Vagina (tissue), 2 donors: ENCODE measurements at regions not wholly inside any gene's neighbourhood (a gene's known extent, or its start where the extent isn't known, plus 50 kb on each side); places are given as distances from the start of the nearest gene placed in this dataset.

Experiments
- CTCF ChIP-seq, 3 experiments: fragments of 450-650 bp in 2 of 3; fragments of 200-600 bp in 1 of 3; sonication (generic) in 1 of 3; IDR thresholded peaks; one replicate each; pipeline ENCODE4 v1.5.1; 2017 to 2019; ENCODE audit warnings: antibody characterized with exemption in 3 of 3, mild to moderate bottlenecking in 2 of 3, moderate library complexity in 2 of 3
- POLR2A ChIP-seq, 2 donors: fragments of 450-650 bp; IDR thresholded peaks; one replicate each; pipeline ENCODE4 v1.6.1; 2017; ENCODE audit warnings: antibody characterized with exemption in 2 of 2, mild to moderate bottlenecking in 2 of 2, moderate library complexity in 2 of 2

DNA sequence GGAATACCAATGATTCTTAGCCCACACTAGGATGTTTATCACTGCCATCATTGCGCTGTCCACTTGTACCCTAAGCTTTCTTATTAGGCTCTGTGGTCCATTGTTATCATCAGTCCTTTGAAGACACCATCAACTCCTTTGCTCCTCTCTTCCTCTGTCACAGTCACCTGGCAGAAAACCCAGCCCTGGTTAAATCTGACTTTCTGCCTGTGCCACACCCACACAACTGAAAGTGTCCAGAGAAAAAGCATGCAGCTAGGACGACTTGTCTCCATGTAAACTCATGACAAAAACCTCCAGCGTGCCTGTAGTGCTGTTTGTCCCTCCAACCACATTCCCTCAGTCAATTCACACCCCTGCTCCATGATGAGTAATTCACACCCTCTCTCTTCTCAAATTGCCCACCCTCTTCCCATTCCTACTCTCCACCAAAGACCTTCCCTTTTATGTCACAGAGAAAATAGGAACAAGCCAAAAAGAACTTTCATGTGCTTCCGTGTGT, 297.4 kb upstream of the MGAT5 start:
- TF ChIP-seq CTCF (IDR thresholded peaks at IDR 0.05) (no peak), POLR2A (IDR thresholded peaks at IDR 0.05) (no peak)
